ENCODE measurements at regions not wholly inside any gene's neighbourhood (a gene's known extent, or its start where the extent isn't known, plus 50 kb on each side); places are given as distances from the start of the nearest gene placed in this dataset.

GRCh38 chr11:22467741-22468140 is 129.6 kb downstream of the SLC17A6 start:
- TF ChIP-seq CTCF (IDR thresholded peaks at IDR 0.05): no peak
- TF ChIP-seq POLR2A (IDR thresholded peaks at IDR 0.05): no peak
